ENCODE measurements at regions not wholly inside any gene's neighbourhood (a gene's known extent, or its start where the extent isn't known, plus 50 kb on each side); places are given as distances from the start of the nearest gene placed in this dataset.

GRCh38 chr9:87319656-87320055 lies 178.0 kb upstream of the DAPK1 start:
- in situ Hi-C loops (cut with HindIII; ENCODE audit: low sequenced_read_pairs), result no loop called here

- in situ Hi-C loops (cut with HindIII; ENCODE audit: low sequenced_read_pairs), result no loop called here
These were observed 177.4 kb upstream of the DAPK1 start for GRCh38 chr9:87320146-87320884.

GRCh38 chr9:87322840-87323635 lies 174.6 kb upstream of the DAPK1 start:
- in situ Hi-C loops (cut with HindIII; ENCODE audit: low sequenced_read_pairs), result no loop called here

- in situ Hi-C loops (cut with HindIII; ENCODE audit: low sequenced_read_pairs), result no loop called here
These were observed 173.7 kb upstream of the DAPK1 start for GRCh38 chr9:87323928-87324327.

GRCh38 chr9:87324613-87325194 lies 173.0 kb upstream of the DAPK1 start:
- in situ Hi-C loops (cut with HindIII; ENCODE audit: low sequenced_read_pairs), result no loop called here

GRCh38 chr9:87327575-87328125 lies 170.0 kb upstream of the DAPK1 start:
- in situ Hi-C loops (cut with HindIII; ENCODE audit: low sequenced_read_pairs), result no loop called here

GRCh38 chr9:87333802-87334201 lies 163.9 kb upstream of the DAPK1 start:
- in situ Hi-C loops (cut with HindIII; ENCODE audit: low sequenced_read_pairs), result no loop called here

GRCh38 chr9:87334366-87334765 lies 163.3 kb upstream of the DAPK1 start:
- in situ Hi-C loops (cut with HindIII; ENCODE audit: low sequenced_read_pairs), result no loop called here

- in situ Hi-C loops (cut with HindIII; ENCODE audit: low sequenced_read_pairs), result loop anchor here (5.0 kb wide), 1 partner anchor 46 kb away; no protein-coding TSS in a partner anchor
These were observed 161.3 kb upstream of the DAPK1 start for GRCh38 chr9:87336407-87336806.

- in situ Hi-C loops (cut with HindIII; ENCODE audit: low sequenced_read_pairs), result loop anchor here (5.0 kb wide), 1 partner anchor 45 kb away; no protein-coding TSS in a partner anchor
These were observed 160.7 kb upstream of the DAPK1 start for GRCh38 chr9:87336914-87337333.

GRCh38 chr9:87337335-87338087 lies 160.2 kb upstream of the DAPK1 start:
- in situ Hi-C loops (cut with HindIII; ENCODE audit: low sequenced_read_pairs), result loop anchor here (5.0 kb wide), 1 partner anchor 45 kb away; no protein-coding TSS in a partner anchor

- in situ Hi-C loops (cut with HindIII; ENCODE audit: low sequenced_read_pairs), result loop anchor here (5.0 kb wide), 1 partner anchor 44 kb away; no protein-coding TSS in a partner anchor
These were observed 159.3 kb upstream of the DAPK1 start for GRCh38 chr9:87338088-87338989.

- in situ Hi-C loops (cut with HindIII; ENCODE audit: low sequenced_read_pairs), result no loop called here
These were observed 157.3 kb upstream of the DAPK1 start for GRCh38 chr9:87340391-87340790.

- in situ Hi-C loops (cut with HindIII; ENCODE audit: low sequenced_read_pairs), result no loop called here
These were observed 154.9 kb upstream of the DAPK1 start for GRCh38 chr9:87342743-87343142.

GRCh38 chr9:87343816-87344430 lies 153.7 kb upstream of the DAPK1 start:
- in situ Hi-C loops (cut with HindIII; ENCODE audit: low sequenced_read_pairs), result no loop called here

GRCh38 chr9:87346061-87346665 lies 151.5 kb upstream of the DAPK1 start:
- in situ Hi-C loops (cut with HindIII; ENCODE audit: low sequenced_read_pairs), result no loop called here

- in situ Hi-C loops (cut with HindIII; ENCODE audit: low sequenced_read_pairs), result no loop called here
These were observed 146.8 kb upstream of the DAPK1 start for GRCh38 chr9:87350915-87351314.

- in situ Hi-C loops (cut with HindIII; ENCODE audit: low sequenced_read_pairs), result no loop called here
These were observed 144.4 kb upstream of the DAPK1 start for GRCh38 chr9:87353301-87353700.

GRCh38 chr9:87354147-87354546 lies 143.5 kb upstream of the DAPK1 start:
- in situ Hi-C loops (cut with HindIII; ENCODE audit: low sequenced_read_pairs), result no loop called here

All from DLD1 (cell line).